SJSA1 (cell line): ENCODE measurements at regions not wholly inside any gene's neighbourhood (a gene's known extent, or its start where the extent isn't known, plus 50 kb on each side); places are given as distances from the start of the nearest gene placed in this dataset.
A peak's percentile ranks its signal among the peaks of the same experiment; 100 is the strongest.

ENCODE experiments used
- DNase-seq, 2 experiments: peaks; one replicate each; pipeline ENCODE4 v3.0.0-alpha.2; 2015 to 2020; ENCODE audit warnings: low spot score in 2 of 2, low read depth in 1 of 2
- H3K27ac ChIP-seq: fragments of 250-450 bp; sonication (Bioruptor Pico); 2 replicates; pipeline ENCODE4 v1.5.1; 2020; ENCODE audit warnings: mild to moderate bottlenecking, moderate library complexity
- H3K27me3 ChIP-seq: fragments of 250-450 bp; sonication (Bioruptor Pico); replicated peaks from 2 replicates; pipeline ENCODE4 v1.5.1; 2020; ENCODE audit warnings: mild to moderate bottlenecking, moderate library complexity
- H3K36me3 ChIP-seq: fragments of 250-450 bp; sonication (Bioruptor Pico); 2 replicates; pipeline ENCODE4 v1.5.1; 2020; ENCODE audit warnings: mild to moderate bottlenecking
- H3K4me1 ChIP-seq: fragments of 250-450 bp; sonication (Bioruptor Pico); replicated peaks from 2 replicates; pipeline ENCODE4 v1.6.1; 2021; ENCODE audit warnings: mild to moderate bottlenecking
- H3K4me3 ChIP-seq: fragments of 250-450 bp; sonication (Bioruptor Pico); 2 replicates; pipeline ENCODE4 v1.5.1; 2020; ENCODE audit warnings: mild to moderate bottlenecking
- H3K9me3 ChIP-seq: fragments of 250-450 bp; sonication (Bioruptor Pico); replicated peaks from 2 replicates; pipeline ENCODE4 v1.5.1; 2020; ENCODE audit warnings: mild to moderate bottlenecking

- H3K4me3 ChIP-seq: no peak overlapping the region
- H3K9me3 ChIP-seq: no peaks in the 10 kb centered on the region
- no peak overlapping the region for H3K27ac ChIP-seq
- 0 out of 2 replicates have a peak, but pooled peaks cover 2% of the 10 kb centered on the region for H3K4me1 ChIP-seq
- H3K27me3 ChIP-seq: no peaks in the 10 kb centered on the region
- DNase-seq: no peak
- H3K36me3 ChIP-seq: no peaks in the 10 kb centered on the region
Measured at GRCh38 chr6:47146431-47147174, 104.5 kb upstream of the ADGRF1 start.

- H3K36me3 ChIP-seq: no peaks in the 10 kb centered on the region
- no peaks in the 10 kb centered on the region for H3K27me3 ChIP-seq
- no peak overlapping the region for H3K4me3 ChIP-seq
- H3K9me3 ChIP-seq: no peaks in the 10 kb centered on the region
- no peak overlapping the region for H3K27ac ChIP-seq
- DNase-seq: no peak
- no peaks in the 10 kb centered on the region for H3K4me1 ChIP-seq
Measured at GRCh38 chr6:47145212-47145611, 103.1 kb upstream of the ADGRF1 start.

- no peaks in the 10 kb centered on the region for H3K4me1 ChIP-seq
- H3K9me3 ChIP-seq: no peaks in the 10 kb centered on the region
- H3K36me3 ChIP-seq: no peaks in the 10 kb centered on the region
- H3K27ac ChIP-seq: no peak overlapping the region
- DNase-seq: no peak
- no peak overlapping the region for H3K4me3 ChIP-seq
- no peaks in the 10 kb centered on the region for H3K27me3 ChIP-seq
Measured at GRCh38 chr6:47144306-47144705, 102.2 kb upstream of the ADGRF1 start.

- DNase-seq: no peak
- Histone ChIP-seq H3K27ac (no peak overlapping the region), H3K27me3 (no peaks in the 10 kb centered on the region), H3K4me1 (no peaks in the 10 kb centered on the region; the same call in 1 of the 2 replicates), H3K4me3 (no peak overlapping the region), H3K36me3 (no peaks in the 10 kb centered on the region), H3K9me3 (no peaks in the 10 kb centered on the region)
Measured at GRCh38 chr6:47141963-47142362, 99.8 kb upstream of the ADGRF1 start.

GRCh38 chr6:47141171-47141570 lies 99.0 kb upstream of the ADGRF1 start:
- no peak overlapping the region for H3K4me3 ChIP-seq

GRCh38 chr6:47138046-47138445 lies 95.9 kb upstream of the ADGRF1 start:
- no peaks in the 10 kb centered on the region for H3K27me3 ChIP-seq
- no peak overlapping the region for H3K4me3 ChIP-seq
- peaks cover 33% of the 10 kb centered on the region for H3K4me1 ChIP-seq
- H3K9me3 ChIP-seq: no peaks in the 10 kb centered on the region
- H3K27ac ChIP-seq: no peak overlapping the region
- DNase-seq: no peak
- no peaks in the 10 kb centered on the region for H3K36me3 ChIP-seq

More at GRCh38 chr6:47141171-47141570, 99.0 kb upstream of the ADGRF1 start:
- H3K9me3 ChIP-seq: no peaks in the 10 kb centered on the region
- H3K4me1 ChIP-seq: peaks cover 2% of the 10 kb centered on the region
- no peaks in the 10 kb centered on the region for H3K36me3 ChIP-seq
- H3K27ac ChIP-seq: no peak overlapping the region
- DNase-seq: no peak
- no peaks in the 10 kb centered on the region for H3K27me3 ChIP-seq

- H3K27me3 ChIP-seq: no peaks in the 10 kb centered on the region
- no peak overlapping the region for H3K4me3 ChIP-seq
- H3K4me1 ChIP-seq: peaks cover 41% of the 10 kb centered on the region
- H3K36me3 ChIP-seq: no peaks in the 10 kb centered on the region
- DNase-seq: no peak
- no peaks in the 10 kb centered on the region for H3K9me3 ChIP-seq
- no peak overlapping the region for H3K27ac ChIP-seq
Measured at GRCh38 chr6:47137073-47137472, 94.9 kb upstream of the ADGRF1 start.

GRCh38 chr6:47135772-47136171 lies 93.6 kb upstream of the ADGRF1 start:
- H3K9me3 ChIP-seq: no peaks in the 10 kb centered on the region
- peaks cover 41% of the 10 kb centered on the region for H3K4me1 ChIP-seq
- H3K27ac ChIP-seq: 0 out of 2 replicates have a peak overlapping the region, but pooled peaks have one; percentile 5
- no peaks in the 10 kb centered on the region for H3K36me3 ChIP-seq
- no peaks in the 10 kb centered on the region for H3K27me3 ChIP-seq
- DNase-seq: peak in 1 of 2 experiments; percentile 62
- H3K4me3 ChIP-seq: no peak overlapping the region

GRCh38 chr6:47134476-47135189 lies 92.5 kb upstream of the ADGRF1 start:
- Histone ChIP-seq H3K27me3 (no peaks in the 10 kb centered on the region), H3K27ac (peak overlapping the region; percentile 42), H3K4me3 (no peak overlapping the region), H3K9me3 (no peaks in the 10 kb centered on the region), H3K36me3 (no peaks in the 10 kb centered on the region), H3K4me1 (peaks cover 49% of the 10 kb centered on the region)
- DNase-seq: peak in 1 of 2 experiments; percentile 78

GRCh38 chr6:47133230-47134000 lies 91.3 kb upstream of the ADGRF1 start:
- Histone ChIP-seq H3K36me3 (no peaks in the 10 kb centered on the region), H3K9me3 (no peaks in the 10 kb centered on the region), H3K4me1 (peaks cover 61% of the 10 kb centered on the region), H3K27ac (no peak overlapping the region), H3K27me3 (no peaks in the 10 kb centered on the region), H3K4me3 (no peak overlapping the region)
- no peak for DNase-seq

- Histone ChIP-seq H3K36me3 (no peaks in the 10 kb centered on the region), H3K4me3 (no peak overlapping the region), H3K27me3 (no peaks in the 10 kb centered on the region), H3K9me3 (no peaks in the 10 kb centered on the region), H3K4me1 (peaks cover 66% of the 10 kb centered on the region), H3K27ac (no peak overlapping the region)
- DNase-seq: peak in 1 of 2 experiments; percentile 36
Measured at GRCh38 chr6:47132724-47133123, 90.6 kb upstream of the ADGRF1 start.

- Histone ChIP-seq H3K27ac (no peak overlapping the region), H3K9me3 (no peaks in the 10 kb centered on the region), H3K27me3 (no peaks in the 10 kb centered on the region), H3K36me3 (no peaks in the 10 kb centered on the region), H3K4me1 (peaks cover 76% of the 10 kb centered on the region), H3K4me3 (no peak overlapping the region)
- DNase-seq: no peak
Measured at GRCh38 chr6:47131773-47132172, 89.6 kb upstream of the ADGRF1 start.

GRCh38 chr6:47130086-47130485 lies 88.0 kb upstream of the ADGRF1 start:
- Histone ChIP-seq H3K4me1 (peaks cover 68% of the 10 kb centered on the region), H3K36me3 (no peaks in the 10 kb centered on the region), H3K27ac (no peak overlapping the region), H3K4me3 (no peak overlapping the region), H3K27me3 (no peaks in the 10 kb centered on the region), H3K9me3 (no peaks in the 10 kb centered on the region)
- DNase-seq: no peak

- peaks cover 58% of the 10 kb centered on the region for H3K4me1 ChIP-seq
- H3K27me3 ChIP-seq: no peaks in the 10 kb centered on the region
- no peaks in the 10 kb centered on the region for H3K9me3 ChIP-seq
- H3K4me3 ChIP-seq: no peak overlapping the region
- DNase-seq: no peak
- no peak overlapping the region for H3K27ac ChIP-seq
- no peaks in the 10 kb centered on the region for H3K36me3 ChIP-seq
Measured at GRCh38 chr6:47129129-47129528, 87.0 kb upstream of the ADGRF1 start.
